Amygdala (tissue), 56 donors: ENCODE measurements at regions not wholly inside any gene's neighbourhood (a gene's known extent, or its start where the extent isn't known, plus 50 kb on each side); places are given as distances from the start of the nearest gene placed in this dataset.
"Not testable (repeated sequence)": the region's sequence is repeated elsewhere in the genome, so short reads cannot be mapped to it uniquely, and the experiment has no call there.

ENCODE experiments used
- DNase-seq, 56 donors: peaks; one replicate each; lab custom pipeline; 2025; lab: John Stamatoyannopoulos, UW

DNA sequence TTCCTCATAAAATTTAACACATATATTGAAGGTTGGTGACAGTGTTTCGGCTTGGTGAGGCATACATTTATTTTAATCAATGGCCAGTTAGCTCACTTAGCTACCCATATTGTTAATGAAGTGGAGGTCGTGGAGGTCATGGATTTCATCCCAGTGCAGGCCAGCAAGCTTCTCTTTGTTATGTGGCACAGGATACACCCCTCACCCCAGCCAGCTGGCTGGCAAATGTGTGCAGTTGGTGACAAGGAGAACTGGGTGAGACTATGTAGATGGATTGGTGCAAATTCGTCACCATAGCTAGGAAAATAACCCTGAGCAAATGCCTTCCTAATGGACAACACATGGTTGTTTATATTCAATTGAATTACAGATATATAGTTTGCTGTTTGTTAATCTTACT is 50.5 kb upstream of the FOXP2 start:
- DNase-seq = no peak

DNA sequence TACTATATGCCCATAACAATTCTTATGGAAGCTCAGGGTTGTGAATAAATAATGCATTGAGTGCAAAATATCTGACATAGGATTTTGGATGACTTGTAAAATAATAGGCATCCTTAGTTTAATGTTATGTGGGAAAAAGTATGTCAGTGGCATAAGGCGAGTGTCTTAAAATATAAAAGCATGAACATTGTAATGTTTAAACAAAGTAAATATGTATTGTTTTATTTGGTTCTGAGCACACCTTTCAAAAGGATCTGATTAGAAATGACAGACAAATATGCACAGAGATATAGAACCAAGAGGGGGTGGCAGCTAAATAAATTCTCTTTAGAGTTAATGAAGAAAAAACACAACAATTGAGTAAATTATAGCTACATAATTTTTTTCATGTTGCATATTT is 51.3 kb upstream of the FOXP2 start:
- no peak for DNase-seq

GRCh38 chr7:114358911-114359310 is 55.7 kb upstream of the FOXP2 start:
- no peak for DNase-seq

DNA sequence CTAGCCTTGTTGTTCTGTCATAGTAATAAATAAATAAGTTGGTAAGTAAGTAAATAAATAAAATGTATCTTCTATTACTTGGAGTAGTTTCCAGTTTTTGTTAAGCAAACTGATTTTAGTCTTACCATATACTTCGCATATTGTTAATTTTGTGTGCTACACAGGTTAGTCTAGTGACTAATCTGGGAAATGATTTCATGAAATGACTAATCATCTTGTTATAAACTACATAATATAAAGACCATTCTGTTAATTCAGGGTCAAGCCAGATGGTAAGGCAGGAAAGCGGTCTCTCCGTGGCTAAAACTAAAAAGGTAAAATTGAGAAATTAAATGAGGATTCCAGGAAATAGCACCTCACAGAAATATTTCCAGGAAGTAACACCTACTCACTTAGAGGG is 58.5 kb upstream of the FOXP2 start:
- DNase-seq = no peak

- DNase-seq = no peak
Measured at GRCh38 chr7:114354306-114354705, 60.3 kb upstream of the FOXP2 start.

DNA sequence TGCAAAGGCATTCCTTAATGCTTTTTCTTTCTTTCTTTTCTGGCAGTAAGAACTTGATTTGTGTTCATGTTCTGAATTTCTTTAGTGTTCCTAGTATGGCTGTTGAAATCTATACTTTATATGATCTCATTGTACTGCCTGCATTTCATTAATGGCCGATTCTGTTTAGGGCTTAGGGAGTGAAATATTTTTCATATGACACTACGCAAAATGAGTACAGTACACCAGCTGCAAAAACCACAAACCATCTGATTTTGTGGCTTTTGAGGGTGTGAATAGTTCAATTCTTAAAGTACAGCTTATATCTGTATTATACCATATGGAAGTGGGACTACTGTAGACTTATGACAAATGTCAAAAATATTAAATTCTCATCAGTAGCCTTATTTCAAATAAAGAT is 69.1 kb upstream of the FOXP2 start:
- no peak for DNase-seq

DNA sequence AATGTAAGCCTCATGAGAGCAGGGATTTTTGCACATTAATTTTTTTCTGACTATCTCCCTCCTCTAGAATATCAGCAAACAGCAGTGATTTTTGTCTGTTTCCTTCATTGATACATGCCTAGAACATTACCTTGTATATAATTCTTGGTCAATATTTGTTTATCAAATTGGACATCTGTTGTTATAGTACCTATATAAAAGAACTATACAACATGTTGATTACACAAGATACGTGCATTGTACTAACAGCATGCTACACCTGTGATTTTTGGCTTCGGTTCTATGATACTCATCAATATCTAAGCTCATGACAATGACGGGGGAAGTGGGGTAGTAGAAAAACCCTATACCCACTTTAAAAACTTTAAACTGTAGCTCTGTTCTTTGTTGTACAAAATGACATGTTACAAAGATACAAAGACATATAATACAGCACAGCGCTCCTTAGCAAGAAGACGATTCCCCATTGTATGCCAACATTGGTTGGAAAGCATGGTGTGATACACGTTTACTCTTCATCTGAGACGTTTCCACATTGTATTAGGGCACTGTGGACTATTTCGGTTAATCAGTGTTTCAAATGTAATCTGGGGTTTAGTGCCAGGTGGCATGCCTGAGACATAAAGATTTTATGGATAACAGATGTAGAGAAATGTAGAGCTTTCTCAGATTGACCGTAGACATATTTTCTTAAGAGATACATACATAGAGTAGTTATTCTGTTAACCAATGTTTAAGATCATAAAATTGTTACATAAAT is 70.5 kb upstream of the FOXP2 start:
- no peak for DNase-seq

DNA sequence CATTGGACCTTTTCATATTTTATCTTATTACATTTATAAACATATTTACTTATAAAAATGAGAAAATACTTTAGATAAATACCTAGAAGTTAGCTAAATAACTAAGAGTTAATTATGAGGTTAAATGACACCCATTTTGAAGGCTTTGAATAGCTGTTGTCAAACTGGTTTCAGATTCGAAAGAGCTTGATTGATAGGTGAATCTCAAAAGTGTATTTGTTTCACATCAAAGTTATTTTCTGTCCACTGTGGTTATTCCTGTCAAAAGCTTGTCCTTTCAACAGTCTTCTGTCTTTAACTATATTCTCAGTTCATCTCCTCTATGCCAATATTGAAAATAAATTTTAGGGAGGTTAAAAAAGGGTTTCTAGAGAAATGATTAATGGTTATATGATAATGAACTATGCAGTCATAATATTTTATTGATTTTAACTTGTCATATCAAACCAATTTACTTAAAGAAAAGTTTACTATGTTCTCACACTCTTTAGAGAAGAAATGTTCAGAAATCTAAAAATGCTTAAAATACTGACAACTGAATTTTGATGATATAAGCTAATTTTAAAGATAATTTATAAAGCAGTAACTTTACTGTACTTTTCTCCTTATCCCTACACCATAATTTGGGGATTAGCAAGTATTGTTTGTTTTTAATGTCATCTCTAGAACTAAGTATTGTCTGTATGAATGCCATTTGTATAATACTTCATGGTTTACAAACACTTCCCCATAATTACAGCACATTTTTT is 72.0 kb upstream of the FOXP2 start:
- no peak for DNase-seq

DNA sequence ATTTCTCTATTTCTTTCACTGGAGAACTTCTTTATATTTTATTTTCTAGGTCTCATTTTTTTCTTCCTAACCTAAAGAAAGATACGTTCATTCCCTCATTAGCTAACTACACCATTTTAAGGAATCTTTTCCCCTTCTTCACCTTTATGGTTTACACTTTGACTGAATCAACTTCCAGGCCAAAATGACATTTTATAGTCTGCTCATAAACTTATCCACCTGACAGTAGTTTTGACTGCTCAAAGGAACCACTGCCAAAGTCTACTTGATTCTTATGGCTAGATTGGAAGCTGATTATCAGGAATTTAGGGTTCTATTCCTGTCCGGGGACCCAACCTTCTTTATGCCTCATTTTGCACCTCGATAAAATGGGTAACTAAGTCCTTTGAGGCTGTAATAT is 73.0 kb upstream of the FOXP2 start:
- no peak for DNase-seq

DNA sequence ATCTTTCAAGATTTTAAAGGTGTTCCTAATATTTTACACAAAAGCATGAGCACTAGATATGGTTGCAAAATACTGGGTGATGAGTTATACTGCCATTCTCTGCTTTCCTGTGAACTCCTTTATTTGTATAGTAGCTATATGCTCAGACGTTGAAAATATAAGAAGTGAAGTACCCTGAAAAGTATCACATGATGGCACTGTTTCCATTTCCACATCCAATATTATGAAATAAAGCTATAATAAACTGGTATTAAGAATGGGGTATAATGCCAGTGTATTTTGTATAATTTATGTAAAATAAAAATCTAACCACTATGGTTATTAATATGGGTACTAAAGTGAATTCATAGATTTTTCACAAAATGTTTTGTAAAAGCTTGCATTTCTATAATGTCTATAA is 79.6 kb upstream of the FOXP2 start:
- DNase-seq = no peak

- not testable (repeated sequence) for DNase-seq
Measured at GRCh38 chr7:114329458-114329857, 85.2 kb upstream of the FOXP2 start.

GRCh38 chr7:114317450-114318098 is 97.0 kb upstream of the FOXP2 start:
- no peak for DNase-seq

GRCh38 chr7:114312649-114313048 is 102.0 kb upstream of the FOXP2 start:
- no peak for DNase-seq

GRCh38 chr7:114310345-114311110 is 104.1 kb upstream of the FOXP2 start:
- DNase-seq = no peak

- DNase-seq = no peak
Measured at GRCh38 chr7:114309729-114310128, 104.9 kb upstream of the FOXP2 start.

DNA sequence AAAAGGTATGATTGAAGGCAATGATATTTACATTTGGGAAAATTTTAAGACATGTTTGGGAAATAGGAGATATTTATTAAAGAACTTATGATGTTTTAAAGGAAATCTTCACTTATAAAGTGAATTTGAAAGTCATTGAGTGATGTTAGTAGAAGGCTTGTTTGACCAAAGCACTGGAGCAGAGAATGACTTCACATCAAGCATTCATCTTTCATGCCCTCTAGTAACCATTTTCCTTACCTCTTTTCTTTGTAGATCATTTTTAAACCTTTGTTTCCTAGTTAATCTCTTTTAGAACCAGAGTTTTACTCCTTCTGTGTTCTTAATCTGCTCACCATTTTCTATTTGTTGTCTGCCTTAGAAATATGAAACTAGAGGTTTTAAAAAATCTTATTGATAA is 111.3 kb upstream of the FOXP2 start:
- DNase-seq = no peak

- no peak for DNase-seq
Measured at GRCh38 chr7:114302858-114303257, 111.8 kb upstream of the FOXP2 start.

GRCh38 chr7:114298011-114298410 is 116.6 kb upstream of the FOXP2 start:
- DNase-seq = no peak

GRCh38 chr7:114297121-114297520 is 117.5 kb upstream of the FOXP2 start:
- no peak for DNase-seq

GRCh38 chr7:114295522-114295921 is 119.1 kb upstream of the FOXP2 start:
- no peak for DNase-seq

DNA sequence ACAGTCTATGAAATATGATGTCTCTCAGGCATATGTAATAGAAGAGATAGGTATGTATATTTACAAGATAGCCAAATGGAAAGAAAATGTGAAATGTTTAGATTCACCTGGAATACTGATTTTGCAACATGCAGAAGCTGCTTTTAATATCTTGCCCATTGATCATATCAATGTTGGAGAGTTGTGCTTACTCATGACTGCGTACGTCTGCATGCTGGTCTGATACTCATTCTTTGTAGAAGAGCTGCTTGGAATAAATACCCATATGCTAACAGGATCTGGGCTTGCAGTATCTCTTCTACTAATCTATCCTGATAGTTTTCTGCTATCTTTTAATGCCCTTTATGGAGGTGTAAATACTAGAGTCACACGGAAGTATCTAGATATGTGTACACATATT is 120.6 kb upstream of the FOXP2 start:
- DNase-seq = no peak
